ENCODE measurements at regions not wholly inside any gene's neighbourhood (a gene's known extent, or its start where the extent isn't known, plus 50 kb on each side); places are given as distances from the start of the nearest gene placed in this dataset.

GRCh38 chr13:112245179-112245724 lies 130.9 kb upstream of the SPACA7 start:
- Histone ChIP-seq H2AFZ (ENCODE audit: low read depth, low read length) (no peak overlapping the region), H3K79me2 (ENCODE audit: control insufficient read depth, insufficient read depth, low read length) (no peaks in the 10 kb centered on the region), H3K4me3 (replicated peaks in 1 of 3; ENCODE audit: insufficient read depth in 1 of 3, low read depth in 1 of 3, low read length in 3 of 3) (no peak overlapping the region), H3K36me3 (ENCODE audit: control insufficient read depth in 2 of 2, extremely low read depth in 1 of 2, insufficient read depth in 2 of 2, low read length in 2 of 2) (no peaks in the 10 kb centered on the region), H3K9me1 (replicated peaks; ENCODE audit: control insufficient read depth, extremely low read depth, insufficient read depth, low read length) (no peaks in the 10 kb centered on the region), H3K4me2 (ENCODE audit: insufficient read depth, low read length) (no peak overlapping the region), H3K27me3 (ENCODE audit: control insufficient read depth in 2 of 2, insufficient read depth in 2 of 2, low read length in 2 of 2) (no peaks in the 10 kb centered on the region), H3K9me3 (replicated peaks; ENCODE audit: control insufficient read depth, insufficient read depth, low read length) (no peaks in the 10 kb centered on the region), H3K4me1 (ENCODE audit: control insufficient read depth, extremely low read depth, insufficient read depth, low read length) (no peaks in the 10 kb centered on the region), H3K27ac (ENCODE audit: insufficient read depth, low read depth, low read length) (no peak overlapping the region), H4K20me1 (replicated peaks; ENCODE audit: control insufficient read depth, extremely low read depth, insufficient read depth, low read length) (no peaks in the 10 kb centered on the region), H3K9ac (replicated peaks; ENCODE audit: extremely low read depth, insufficient read depth, low read length) (no peak overlapping the region)
- TF ChIP-seq FOS (IDR thresholded peaks at IDR 0.05; ENCODE audit: borderline replicate concordance, insufficient read depth, low read length): no peak
- TF ChIP-seq POLR2A (IDR thresholded peaks at IDR 0.05; ENCODE audit: low read depth, low read length): no peak
- no peak for TF ChIP-seq MYC (IDR thresholded peaks at IDR 0.05; ENCODE audit: low read depth, low read length)
- TF ChIP-seq EZH2 (IDR thresholded peaks at IDR 0.05; ENCODE audit: borderline replicate concordance, low read depth, low read length, severe bottlenecking): no peak
- TF ChIP-seq CTCF (IDR thresholded peaks at IDR 0.05; ENCODE audit: extremely low read depth in 1 of 2, insufficient read depth in 1 of 2, low read depth in 1 of 2, low read length in 2 of 2): no peak
- TF ChIP-seq JUN (IDR thresholded peaks at IDR 0.05; ENCODE audit: borderline replicate concordance, insufficient read depth, insufficient read length, low read depth): no peak
- TF ChIP-seq, protein P1, sequence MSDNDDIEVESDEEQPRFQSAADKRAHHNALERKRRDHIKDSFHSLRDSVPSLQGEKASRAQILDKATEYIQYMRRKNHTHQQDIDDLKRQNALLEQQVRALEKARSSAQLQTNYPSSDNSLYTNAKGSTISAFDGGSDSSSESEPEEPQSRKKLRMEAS (IDR thresholded peaks at IDR 0.05; ENCODE audit: insufficient read depth, insufficient read length): no peak
- TF ChIP-seq GATA2 (IDR thresholded peaks at IDR 0.05; ENCODE audit: insufficient read depth, insufficient read length, low read depth, low read length): no peak
- no peak for TF ChIP-seq POLR2AphosphoS5 (IDR thresholded peaks at IDR 0.05; ENCODE audit: insufficient read depth, low read depth, low read length)
- ChIA-PET CTCF (no interaction called here), POLR2A (no interaction called here)
- intact Hi-C loops (cut with micrococcal nuclease) (no loop called here), dilution Hi-C loops (cut with MboI; ENCODE audit: extremely low pct_ligation_motif_present, low sequenced_read_pairs) (no loop called here)
- no peak for DNase-seq (ENCODE audit: low read depth, low spot score)
- BruUV-seq (replicated peaks): no TSS peak
- no peak for FAIRE-seq
